Spleen (tissue), 11 donors: ENCODE measurements at regions not wholly inside any gene's neighbourhood (a gene's known extent, or its start where the extent isn't known, plus 50 kb on each side); places are given as distances from the start of the nearest gene placed in this dataset.
"Not testable (repeated sequence)": the region's sequence is repeated elsewhere in the genome, so short reads cannot be mapped to it uniquely, and the experiment has no call there.

ENCODE experiments used
- DNase-seq: peaks from one replicate; pipeline ENCODE4 v3.0.0-alpha.2; 2020
- H3K27ac ChIP-seq, 8 donors: fragments of 200-600 bp; sonication (generic) in 7 of 8; 1 replicate in 4 of 8; 2 replicates in 4 of 8; pipeline versions ENCODE4 v1.5.0 to v1.8.0; 2016 to 2021; ENCODE audit warnings: inconsistent platforms in 4 of 8, mild to moderate bottlenecking in 4 of 8, moderate library complexity in 1 of 8
- H3K27me3 ChIP-seq, 7 donors: fragments of 200-600 bp; sonication (generic) in 6 of 7; replicated peaks in 1 of 7; 1 replicate in 4 of 7; 2 replicates in 3 of 7; pipeline versions ENCODE4 v1.5.0 to v1.8.0; 2016 to 2021; ENCODE audit warnings: inconsistent platforms in 3 of 7, mild to moderate bottlenecking in 1 of 7
- H3K36me3 ChIP-seq, 6 donors: fragments of 200-600 bp; sonication (generic) in 5 of 6; 1 replicate in 4 of 6; 2 replicates in 2 of 6; pipeline versions ENCODE4 v1.5.0 to v1.8.0; 2016 to 2021; ENCODE audit warnings: inconsistent platforms in 2 of 6
- H3K4me1 ChIP-seq, 6 donors: fragments of 200-600 bp; sonication (generic) in 5 of 6; 1 replicate in 3 of 6; 2 replicates in 3 of 6; pipeline versions ENCODE4 v1.5.0 to v1.8.0; 2016 to 2021; ENCODE audit warnings: inconsistent platforms in 3 of 6
- H3K4me3 ChIP-seq, 8 donors: fragments of 200-600 bp; sonication (generic) in 7 of 8; 1 replicate in 4 of 8; 2 replicates in 4 of 8; pipeline versions ENCODE4 v1.5.0 to v1.8.0; 2016 to 2021; ENCODE audit warnings: inconsistent platforms in 4 of 8, mild to moderate bottlenecking in 4 of 8, moderate library complexity in 2 of 8
- H3K9me3 ChIP-seq, 8 donors: fragments of 200-600 bp; sonication (generic) in 7 of 8; 1 replicate in 4 of 8; 2 replicates in 4 of 8; pipeline versions ENCODE4 v1.5.0 to v1.8.0; 2016 to 2021; ENCODE audit warnings: inconsistent platforms in 4 of 8
- POLR2A ChIP-seq, 3 donors: fragments of 450-650 bp; IDR thresholded peaks; one replicate each; pipeline ENCODE4 v1.5.1; 2017; ENCODE audit warnings: antibody characterized with exemption in 3 of 3, mild to moderate bottlenecking in 1 of 3
- POLR2AphosphoS5 ChIP-seq, 3 donors: sonication (generic); formaldehyde crosslinking; IDR thresholded peaks; one replicate each; pipeline ENCODE4 v1.5.1; 2017; ENCODE audit warnings: antibody characterized with exemption in 3 of 3
- WGBS, 5 donors: extraction: QIAGEN DNeasy Blood & Tissue Kit in 3 of 5; methylation state at CpG; one replicate each; pipeline versions ENCODE4 v1.1.5 to v1.1.7; 2013 to 2018; 5-methylcytosine and 5-hydroxymethylcytosine counted together
- intact Hi-C: fragments of 100-400 bp; cut with DNase I; formaldehyde crosslinking; loops from one replicate; pipeline ENCODE4 v1.15.0; 2023; ENCODE audit warnings: low total_unique reads
- TF ChIP-seq, protein P1 (sequence below), 11 experiments: fragments of 200-600 bp in 7 of 11; fragments of 450-650 bp in 4 of 11; sonication (generic) in 4 of 11; IDR thresholded peaks in 8 of 11; conservative IDR thresholded peaks in 3 of 11; 1 replicate in 7 of 11; 2 replicates in 4 of 11; pipeline versions ENCODE4 v1.4.0 to v1.8.0; 2016 to 2021; ENCODE audit warnings: antibody characterized with exemption in 11 of 11, inconsistent platforms in 4 of 11, mild to moderate bottlenecking in 1 of 11
- donor health status: healthy with polysubstance abuse.
- donor health status: DM: no; HTN: no; CAD: no; lungs with moderate emphysema.
- donor health status: DM: no; HTN: no; CAD: no.
- donor health status: Bipolar disorder and iron deficiency.
- donor health status: healthy.
- donor health status: DM: no; HTN: no; CAD: no.
- donor health status: DM: yes; HTN: yes; CAD: no.

DNA sequence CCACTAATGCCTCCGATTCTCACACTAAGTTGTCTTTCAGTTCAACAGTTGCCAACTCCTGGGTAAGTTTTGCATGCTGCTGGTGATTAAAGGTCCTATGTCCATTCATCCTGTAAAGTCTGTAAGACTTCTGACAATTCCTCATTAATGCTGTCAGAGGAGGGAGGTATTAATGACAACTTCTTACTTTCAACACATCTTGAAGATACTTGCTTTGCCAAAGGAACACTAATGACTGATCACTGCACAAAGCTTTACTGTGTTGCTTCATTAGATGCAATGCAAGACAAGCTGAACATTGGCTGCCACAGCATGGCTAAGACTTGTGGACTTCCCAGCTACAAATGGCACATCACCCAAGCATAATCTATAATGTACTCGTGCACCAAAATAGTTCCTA lies 114.6 kb upstream of the PRDX6 start:
- TF ChIP-seq, protein P1, sequence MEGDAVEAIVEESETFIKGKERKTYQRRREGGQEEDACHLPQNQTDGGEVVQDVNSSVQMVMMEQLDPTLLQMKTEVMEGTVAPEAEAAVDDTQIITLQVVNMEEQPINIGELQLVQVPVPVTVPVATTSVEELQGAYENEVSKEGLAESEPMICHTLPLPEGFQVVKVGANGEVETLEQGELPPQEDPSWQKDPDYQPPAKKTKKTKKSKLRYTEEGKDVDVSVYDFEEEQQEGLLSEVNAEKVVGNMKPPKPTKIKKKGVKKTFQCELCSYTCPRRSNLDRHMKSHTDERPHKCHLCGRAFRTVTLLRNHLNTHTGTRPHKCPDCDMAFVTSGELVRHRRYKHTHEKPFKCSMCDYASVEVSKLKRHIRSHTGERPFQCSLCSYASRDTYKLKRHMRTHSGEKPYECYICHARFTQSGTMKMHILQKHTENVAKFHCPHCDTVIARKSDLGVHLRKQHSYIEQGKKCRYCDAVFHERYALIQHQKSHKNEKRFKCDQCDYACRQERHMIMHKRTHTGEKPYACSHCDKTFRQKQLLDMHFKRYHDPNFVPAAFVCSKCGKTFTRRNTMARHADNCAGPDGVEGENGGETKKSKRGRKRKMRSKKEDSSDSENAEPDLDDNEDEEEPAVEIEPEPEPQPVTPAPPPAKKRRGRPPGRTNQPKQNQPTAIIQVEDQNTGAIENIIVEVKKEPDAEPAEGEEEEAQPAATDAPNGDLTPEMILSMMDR (IDR thresholded peaks at IDR 0.05 in 8 of 11, conservative IDR thresholded peaks at IDR 0.05 in 3 of 11): no peak
- TF ChIP-seq POLR2A (IDR thresholded peaks at IDR 0.05) (no peak), POLR2AphosphoS5 (IDR thresholded peaks at IDR 0.05) (no peak)
- intact Hi-C loops: no loop called here
- Histone ChIP-seq H3K27me3 (no peaks in the 10 kb centered on the region), H3K27ac (no peak overlapping the region), H3K36me3 (no peaks in the 10 kb centered on the region), H3K4me1 (peaks cover 0 to 9% (median 4%) of the 10 kb centered on the region in 6 donors), H3K9me3 (no peaks in the 10 kb centered on the region), H3K4me3 (no peak overlapping the region)
- 89 to 98% (median 92%) methylated on average over 2 of the region's 2 CpGs for WGBS, 5 donors
- no peak for DNase-seq

DNA sequence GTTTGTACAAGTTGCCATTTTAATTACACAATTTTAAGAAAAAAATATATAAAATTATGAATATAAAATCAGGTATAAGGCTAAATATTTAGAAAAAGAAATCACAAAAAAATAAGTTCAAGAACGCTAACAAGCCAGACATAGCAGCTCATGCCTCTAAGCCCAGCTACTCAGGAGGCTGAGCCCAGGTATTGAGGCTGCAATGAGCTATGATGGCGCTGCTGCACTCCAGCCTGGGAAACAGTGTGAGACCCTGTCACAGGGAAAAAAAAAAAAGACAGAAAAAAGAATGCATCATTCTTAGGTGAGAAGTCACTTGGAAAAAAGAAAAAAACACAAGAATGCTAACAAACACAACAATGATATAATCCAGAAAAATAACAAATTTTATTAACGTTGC lies 112.3 kb upstream of the PRDX6 start:
- Histone ChIP-seq H3K27ac (no peak overlapping the region), H3K36me3 (no peaks in the 10 kb centered on the region), H3K9me3 (no peaks in the 10 kb centered on the region), H3K4me3 (no peak overlapping the region), H3K27me3 (no peaks in the 10 kb centered on the region), H3K4me1 (peaks cover 0 to 9% (median 4%) of the 10 kb centered on the region in 6 donors)
- no peak for TF ChIP-seq POLR2AphosphoS5 (IDR thresholded peaks at IDR 0.05)
- no peak for TF ChIP-seq POLR2A (IDR thresholded peaks at IDR 0.05)
- no peak for DNase-seq
- WGBS, 5 donors: 89 to 96% (median 93%) methylated on average over 3 of the region's 3 CpGs
- intact Hi-C loops: no loop called here

DNA sequence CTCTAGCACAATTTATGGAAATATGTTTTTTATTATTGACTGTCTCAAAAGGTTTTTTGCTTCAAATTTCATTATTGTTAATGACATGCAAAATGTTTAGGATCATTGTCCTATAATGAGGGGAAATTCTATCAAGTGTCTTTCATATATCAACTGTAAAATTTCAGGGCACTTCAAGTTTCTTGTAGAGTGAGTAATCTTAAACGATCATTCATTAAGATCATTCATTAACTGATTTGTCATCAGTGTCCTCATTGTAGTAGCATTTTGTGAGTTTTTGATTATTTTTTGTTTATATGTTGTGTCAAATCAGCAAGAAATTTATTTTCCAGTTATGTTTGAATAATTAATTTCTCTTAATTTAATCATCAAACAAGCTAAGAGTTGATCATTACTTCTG lies 111.8 kb upstream of the PRDX6 start:
- Histone ChIP-seq H3K27me3 (no peaks in the 10 kb centered on the region), H3K36me3 (no peaks in the 10 kb centered on the region), H3K4me1 (peaks cover 0 to 8% (median 3%) of the 10 kb centered on the region in 6 donors), H3K9me3 (no peaks in the 10 kb centered on the region), H3K27ac (no peak overlapping the region), H3K4me3 (no peak overlapping the region)
- no peak for TF ChIP-seq POLR2AphosphoS5 (IDR thresholded peaks at IDR 0.05)
- TF ChIP-seq, protein P1 (IDR thresholded peaks at IDR 0.05 in 8 of 11, conservative IDR thresholded peaks at IDR 0.05 in 3 of 11): no peak
- no peak for TF ChIP-seq POLR2A (IDR thresholded peaks at IDR 0.05)
- intact Hi-C loops: no loop called here
- WGBS, 5 donors: 89 to 93% (median 91%) methylated on average over 1 of the region's 1 CpG
- no peak for DNase-seq

DNA sequence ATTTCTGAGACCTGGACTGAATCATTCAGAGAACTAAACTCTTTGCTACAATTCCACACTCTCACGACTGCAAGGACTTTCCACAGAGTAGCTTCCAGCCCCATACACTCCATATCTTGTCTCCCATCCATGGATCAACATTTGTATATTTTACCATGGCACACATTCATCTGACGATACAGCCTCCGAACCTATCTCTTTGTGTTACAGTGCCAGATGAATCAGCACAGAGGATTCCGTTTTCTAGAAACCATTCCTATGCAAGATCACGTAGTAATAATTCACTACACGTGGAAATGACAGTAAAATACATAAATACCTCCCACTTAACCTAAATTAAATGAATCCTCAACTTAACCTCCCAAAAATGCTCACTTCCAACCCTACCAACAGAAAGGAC lies 110.0 kb upstream of the PRDX6 start:
- intact Hi-C loops: no loop called here
- H3K9me3 ChIP-seq: no peaks in the 10 kb centered on the region
- TF ChIP-seq, protein P1 (IDR thresholded peaks at IDR 0.05 in 8 of 11, conservative IDR thresholded peaks at IDR 0.05 in 3 of 11): no peak
- H3K36me3 ChIP-seq: no peaks in the 10 kb centered on the region
- H3K4me3 ChIP-seq: no peak overlapping the region
- 90 to 96% (median 92%) methylated on average over 6 of the region's 6 CpGs for WGBS, 5 donors
- H3K27me3 ChIP-seq: no peaks in the 10 kb centered on the region
- no peak for DNase-seq
- no peaks in the 10 kb centered on the region for H3K4me1 ChIP-seq
- H3K27ac ChIP-seq: no peak overlapping the region

DNA sequence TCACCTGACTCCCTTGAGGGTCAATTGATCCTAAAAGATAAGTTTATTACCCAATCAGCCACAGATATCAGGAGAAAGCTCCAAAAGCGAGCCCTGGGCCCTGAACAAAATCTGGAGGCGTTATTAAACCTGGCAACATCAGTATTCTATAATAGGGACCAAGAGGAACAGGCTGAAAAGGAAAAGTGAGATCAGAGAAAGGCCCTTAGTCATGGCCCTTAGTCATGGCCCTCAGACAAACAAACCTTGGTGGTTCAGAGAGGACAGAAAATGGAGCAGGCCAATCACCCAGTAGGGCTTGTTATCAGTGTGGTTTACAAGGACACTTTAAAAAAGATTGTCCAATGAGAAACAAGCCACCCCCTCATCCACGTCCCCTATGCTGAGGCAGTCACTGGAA lies 106.5 kb upstream of the PRDX6 start:
- H3K9me3 ChIP-seq, intact Hi-C loops, H3K4me1 ChIP-seq, H3K4me3 ChIP-seq, DNase-seq, H3K27me3 ChIP-seq, H3K27ac ChIP-seq, H3K36me3 ChIP-seq: not testable (repeated sequence)
- WGBS, 5 donors: 67 to 95% (median 91%) methylated on average over 3 of the region's 3 CpGs

DNA sequence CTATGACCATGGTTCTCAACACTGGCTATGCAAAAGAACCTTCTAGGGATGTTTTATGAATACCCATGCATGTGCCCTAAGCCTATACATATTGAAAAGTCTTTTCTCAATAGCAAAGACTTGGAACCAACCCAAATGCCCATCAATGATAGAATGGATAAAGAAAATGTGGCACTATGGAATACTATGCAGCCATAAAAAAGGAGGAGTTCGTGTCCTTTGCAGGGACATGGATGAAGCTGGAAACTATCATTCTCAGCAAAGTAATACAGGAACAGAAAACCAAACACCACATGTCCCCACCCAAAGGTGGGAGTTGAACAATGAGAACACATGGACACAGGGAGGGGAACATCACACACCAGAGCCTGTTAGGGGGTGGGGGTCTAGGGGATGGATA lies 101.1 kb upstream of the PRDX6 start:
- WGBS, 5 donors: 81 to 93% (median 87%) methylated on average over 1 of the region's 1 CpG
- H3K27me3 ChIP-seq, intact Hi-C loops, DNase-seq, H3K36me3 ChIP-seq, H3K4me3 ChIP-seq, H3K4me1 ChIP-seq, H3K27ac ChIP-seq: not testable (repeated sequence)
- peaks cover 0 to 18% (median 13%) of the 10 kb centered on the region in 8 donors for H3K9me3 ChIP-seq
